Amniotic epithelial cell (primary cell): ENCODE measurements at regions not wholly inside any gene's neighbourhood (a gene's known extent, or its start where the extent isn't known, plus 50 kb on each side); places are given as distances from the start of the nearest gene placed in this dataset.
A peak's percentile ranks its signal among the peaks of the same experiment; 100 is the strongest.
"Not testable (repeated sequence)": the region's sequence is repeated elsewhere in the genome, so short reads cannot be mapped to it uniquely, and the experiment has no call there.

Experiments used
- DNase-seq: peaks from one replicate; pipeline ENCODE4 v3.0.0-alpha.2; 2010; ENCODE audit warnings: low read depth

DNA sequence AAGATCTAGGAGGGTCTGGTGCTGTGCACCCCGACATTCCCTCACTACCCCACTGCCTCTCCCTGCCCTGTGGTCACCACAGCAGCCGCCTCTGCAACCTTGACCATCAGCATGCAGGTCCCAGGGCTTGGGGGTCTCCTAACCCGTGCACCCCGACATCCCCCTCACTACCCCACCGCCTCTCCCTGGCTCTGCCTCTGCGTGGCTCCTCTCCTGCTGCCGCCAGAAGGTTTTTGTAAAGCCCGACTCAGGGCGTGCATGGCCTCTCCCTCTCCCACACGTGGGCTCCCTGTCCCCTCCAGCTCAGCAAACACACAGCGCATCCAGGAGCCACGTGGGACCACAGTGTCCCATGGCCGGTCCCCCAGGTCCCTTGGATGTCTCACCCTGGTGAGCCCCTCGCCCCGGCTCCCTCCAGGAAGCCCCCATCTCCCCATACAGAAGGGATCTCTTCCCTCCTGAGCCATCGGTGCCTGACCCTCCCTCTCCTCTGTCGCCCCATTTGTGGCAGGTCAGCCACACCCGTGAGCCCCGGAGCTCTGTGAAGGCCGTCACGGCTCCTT is 112.5 kb upstream of the LPCAT1 start:
- DNase-seq = not testable (repeated sequence)

DNA sequence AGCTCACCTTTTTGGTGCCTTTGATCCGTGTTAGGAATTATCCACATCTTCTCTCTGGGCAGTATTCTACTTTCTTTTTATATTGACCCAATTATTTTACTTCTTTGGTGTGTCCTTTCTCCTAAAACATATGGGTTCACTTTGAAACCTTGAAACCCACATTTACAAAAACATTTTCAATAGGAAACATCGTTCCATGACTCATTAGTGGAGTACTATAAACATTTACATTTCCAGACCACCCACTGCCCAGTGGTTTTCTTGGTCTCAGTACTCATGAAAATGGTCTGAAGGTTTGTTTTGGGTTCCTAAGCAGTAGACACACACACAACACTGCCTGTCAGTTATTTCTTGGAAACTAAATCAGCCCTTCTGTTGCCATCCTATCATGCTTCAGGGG is 111.7 kb upstream of the LPCAT1 start:
- peak; percentile 6 for DNase-seq

DNA sequence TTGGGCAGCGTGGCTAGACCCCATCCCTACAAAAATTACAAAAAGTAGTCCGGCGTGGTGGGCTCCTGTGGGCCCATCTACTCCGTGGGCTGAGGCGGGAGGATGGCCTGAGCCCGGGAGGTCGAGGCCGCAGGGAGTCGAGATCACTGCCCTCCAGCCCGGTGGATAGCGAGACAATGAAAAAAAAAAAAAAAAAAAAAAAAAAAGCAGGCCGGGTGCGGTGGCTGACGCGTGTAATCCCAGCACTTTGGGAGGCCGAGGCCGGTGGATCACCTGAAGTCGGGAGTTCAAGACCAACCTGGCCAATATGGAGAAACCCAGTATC is 110.5 kb upstream of the LPCAT1 start:
- DNase-seq = no peak

DNA sequence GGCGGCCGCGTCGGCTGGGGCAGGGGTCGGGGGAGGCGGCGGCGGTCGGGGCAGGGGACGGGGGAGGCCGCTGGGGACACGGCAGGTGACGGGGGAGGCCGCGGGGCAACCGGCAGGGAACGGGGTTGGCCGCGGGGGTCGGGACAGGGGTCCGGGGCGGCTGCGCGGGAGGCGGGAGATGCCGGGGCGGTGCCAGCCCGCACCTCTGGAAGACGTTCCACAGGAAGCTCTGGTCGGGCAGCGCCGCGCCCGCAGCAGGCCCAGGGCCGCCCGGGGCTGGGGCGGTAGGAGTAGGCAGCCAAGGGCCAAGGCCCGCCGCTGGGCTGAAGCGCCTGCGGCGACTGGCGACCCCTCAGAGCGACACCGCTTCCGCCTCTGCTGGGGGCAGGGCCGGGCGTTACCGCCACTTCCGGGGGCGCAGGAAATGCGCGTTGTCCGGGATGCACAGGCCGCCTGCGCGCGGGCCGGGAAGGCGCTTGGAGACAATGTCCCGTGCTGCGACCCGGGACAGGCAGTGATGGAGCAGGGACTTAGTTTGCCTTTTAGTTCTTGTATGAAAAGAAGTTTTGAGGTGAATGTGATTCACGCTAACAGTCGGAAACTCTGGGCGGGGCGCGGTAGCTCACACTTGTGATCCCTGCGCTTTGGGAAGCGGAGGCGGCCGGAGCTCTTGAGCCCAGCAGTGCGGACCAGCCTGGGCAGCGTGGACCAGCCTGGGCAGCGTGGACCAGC is 110.0 kb upstream of the LPCAT1 start:
- peak; percentile 68 for DNase-seq

- DNase-seq = not testable (repeated sequence)
Measured at GRCh38 chr5:1631004-1631403, 107.2 kb upstream of the LPCAT1 start.

- DNase-seq = not testable (repeated sequence)
Measured at GRCh38 chr5:1626397-1626796, 102.6 kb upstream of the LPCAT1 start.

DNA sequence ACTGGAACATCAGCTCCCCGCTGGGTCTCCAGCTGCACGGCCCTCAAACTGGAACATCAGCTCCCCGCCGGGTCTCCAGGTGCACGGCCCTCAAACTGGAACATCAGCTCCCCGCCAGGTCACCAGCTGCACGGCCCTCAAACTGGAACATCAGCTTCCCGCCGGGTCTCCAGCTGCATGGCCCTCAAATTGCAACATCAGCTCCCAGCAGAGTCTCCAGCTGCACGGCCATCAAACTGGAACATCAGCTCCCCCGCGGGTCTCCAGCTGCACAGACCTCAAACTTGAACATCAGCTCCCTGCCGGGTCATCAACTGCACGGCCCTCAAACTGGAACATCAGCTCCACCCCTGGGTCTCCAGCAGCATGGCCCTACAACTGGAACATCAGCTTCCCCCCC is 95.8 kb upstream of the LPCAT1 start:
- DNase-seq = not testable (repeated sequence)

DNA sequence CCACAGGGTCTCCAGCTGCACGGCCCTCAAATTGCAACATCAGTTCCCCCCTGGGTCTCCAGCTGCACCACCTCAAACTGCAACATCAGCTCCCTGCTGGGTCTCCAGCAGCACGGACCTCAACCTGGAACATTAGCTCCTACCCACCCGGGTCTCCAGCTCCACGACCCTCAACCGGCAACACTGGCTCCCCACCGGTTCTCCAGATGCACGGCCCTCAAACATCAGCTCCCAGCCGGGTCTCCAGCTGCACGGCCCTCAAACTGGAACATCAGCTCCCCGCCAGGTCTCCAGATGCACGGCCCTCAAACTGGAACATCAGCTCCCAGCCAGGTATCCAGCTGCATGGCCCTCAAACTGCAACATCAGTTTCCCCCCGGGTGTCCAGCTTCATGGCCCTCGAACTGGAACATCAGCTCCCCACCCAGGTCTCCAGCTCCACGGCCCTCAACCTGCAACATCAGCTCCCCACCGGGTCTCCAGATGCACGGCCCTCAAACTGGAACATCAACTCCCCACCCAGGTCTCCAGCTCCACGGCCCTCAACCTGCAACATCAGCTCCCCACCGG is 94.6 kb upstream of the LPCAT1 start:
- DNase-seq = not testable (repeated sequence)

DNA sequence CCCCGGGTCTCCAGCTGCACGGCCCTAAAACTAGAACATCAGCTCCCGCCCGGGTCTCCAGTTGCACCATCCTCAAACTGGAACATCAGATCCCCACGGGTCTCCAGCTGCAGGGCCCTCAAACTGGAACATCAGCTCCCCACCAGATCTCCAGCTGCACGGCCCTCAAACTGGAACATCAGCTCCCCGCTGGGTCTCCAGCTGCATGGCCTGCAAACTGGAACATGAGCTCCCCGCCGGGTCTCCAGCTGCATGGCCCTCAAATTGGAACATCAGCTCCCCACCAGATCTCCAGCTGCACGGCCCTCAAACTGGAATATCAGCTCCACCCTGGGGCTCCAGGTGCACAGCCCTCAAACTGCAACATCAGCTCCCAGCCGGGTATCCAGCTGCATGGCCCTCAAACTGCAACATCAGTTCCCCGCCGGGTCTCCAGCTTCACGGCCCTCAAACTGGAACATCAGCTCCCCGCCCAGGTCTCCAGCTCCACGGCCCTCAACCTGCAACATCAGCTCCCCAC is 93.5 kb upstream of the LPCAT1 start:
- not testable (repeated sequence) for DNase-seq

DNA sequence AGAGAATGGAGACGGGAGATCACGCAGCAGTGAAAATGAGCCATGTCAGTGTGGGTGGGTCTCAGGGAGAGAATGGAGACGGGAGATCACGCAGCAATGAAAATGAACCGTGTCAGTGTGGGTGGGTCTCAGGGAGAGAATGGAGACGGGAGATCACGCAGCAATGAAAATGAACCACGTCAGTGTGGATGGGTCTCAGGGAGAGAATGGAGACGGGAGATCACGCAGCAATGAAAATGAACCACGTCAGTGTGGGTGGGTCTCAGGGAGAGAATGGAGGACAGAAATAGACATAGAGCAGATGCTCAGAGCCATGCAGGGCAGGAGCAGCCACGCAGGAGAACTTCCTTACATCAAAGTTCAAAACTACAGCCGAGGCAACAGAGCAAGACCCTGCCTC is 89.8 kb upstream of the LPCAT1 start:
- not testable (repeated sequence) for DNase-seq

GRCh38 chr5:1610526-1610925 is 86.8 kb upstream of the LPCAT1 start:
- DNase-seq = not testable (repeated sequence)

DNA sequence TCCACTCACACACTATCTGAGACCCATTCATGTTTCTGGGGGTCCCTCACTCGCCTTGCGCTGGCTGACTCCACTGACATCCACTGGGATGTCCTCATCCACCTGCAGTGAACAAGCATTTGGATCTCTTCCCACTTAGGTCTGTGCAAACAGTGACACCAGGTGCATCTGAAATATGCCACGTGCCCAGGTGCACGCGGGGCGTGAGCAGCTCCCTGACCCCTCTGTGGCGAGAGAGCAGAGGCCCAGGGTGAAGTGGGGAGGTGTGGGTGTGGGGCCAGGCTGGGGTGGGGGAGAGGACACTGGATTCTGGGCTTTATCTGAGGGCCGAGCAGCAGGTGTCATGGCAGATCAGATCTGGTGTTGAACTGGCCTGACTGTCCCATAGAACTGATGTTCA is 85.4 kb upstream of the LPCAT1 start:
- DNase-seq = not testable (repeated sequence)

GRCh38 chr5:1608336-1608735 is 84.6 kb upstream of the LPCAT1 start:
- DNase-seq = peak; percentile 98

DNA sequence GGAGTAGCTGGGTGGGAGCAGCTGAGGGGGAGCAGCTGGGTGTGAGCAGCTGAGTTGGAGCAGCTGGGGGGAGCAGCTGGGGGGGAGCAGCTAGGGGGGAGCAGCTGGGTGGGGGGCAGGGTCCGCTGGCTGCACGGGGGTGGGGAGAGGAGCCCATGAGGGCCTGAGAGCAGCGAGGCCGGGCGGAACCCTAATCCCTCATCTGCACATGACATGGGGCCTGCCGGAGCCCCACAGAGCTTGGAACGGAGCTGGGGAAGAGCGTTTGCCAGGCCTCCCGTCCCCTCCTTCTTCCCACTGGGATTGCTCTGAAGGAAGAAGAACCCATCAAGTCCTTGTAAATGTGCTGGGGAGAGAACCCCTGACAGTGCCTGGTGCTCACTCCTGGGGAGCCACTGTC is 83.2 kb upstream of the LPCAT1 start:
- DNase-seq = not testable (repeated sequence)

GRCh38 chr5:1603916-1604315 is 80.2 kb upstream of the LPCAT1 start:
- DNase-seq = not testable (repeated sequence)

- not testable (repeated sequence) for DNase-seq
Measured at GRCh38 chr5:1601565-1601964, 77.8 kb upstream of the LPCAT1 start.

GRCh38 chr5:1598950-1599737 is 75.4 kb upstream of the LPCAT1 start:
- peak; percentile 66 for DNase-seq

DNA sequence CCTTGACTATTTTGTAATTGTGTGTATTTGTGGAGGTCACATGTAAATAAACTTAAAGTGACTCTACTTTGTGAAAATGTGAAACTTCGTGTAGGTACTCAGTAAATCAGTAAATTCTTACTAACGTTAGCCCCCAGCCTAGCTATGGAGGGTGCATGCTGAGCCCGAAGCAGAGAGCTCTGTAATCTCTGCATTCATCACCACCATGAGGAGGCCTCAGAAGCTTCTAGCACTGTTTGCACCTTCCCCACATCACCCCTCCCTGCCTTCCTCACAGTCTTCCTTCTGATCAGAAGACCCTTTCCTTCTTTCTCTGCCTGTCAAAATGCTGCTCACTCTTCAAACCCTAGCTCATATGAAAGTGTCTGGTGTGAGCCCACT is 73.3 kb upstream of the LPCAT1 start:
- DNase-seq = not testable (repeated sequence)

- DNase-seq = not testable (repeated sequence)
Measured at GRCh38 chr5:1596462-1597092, 72.8 kb upstream of the LPCAT1 start.

DNA sequence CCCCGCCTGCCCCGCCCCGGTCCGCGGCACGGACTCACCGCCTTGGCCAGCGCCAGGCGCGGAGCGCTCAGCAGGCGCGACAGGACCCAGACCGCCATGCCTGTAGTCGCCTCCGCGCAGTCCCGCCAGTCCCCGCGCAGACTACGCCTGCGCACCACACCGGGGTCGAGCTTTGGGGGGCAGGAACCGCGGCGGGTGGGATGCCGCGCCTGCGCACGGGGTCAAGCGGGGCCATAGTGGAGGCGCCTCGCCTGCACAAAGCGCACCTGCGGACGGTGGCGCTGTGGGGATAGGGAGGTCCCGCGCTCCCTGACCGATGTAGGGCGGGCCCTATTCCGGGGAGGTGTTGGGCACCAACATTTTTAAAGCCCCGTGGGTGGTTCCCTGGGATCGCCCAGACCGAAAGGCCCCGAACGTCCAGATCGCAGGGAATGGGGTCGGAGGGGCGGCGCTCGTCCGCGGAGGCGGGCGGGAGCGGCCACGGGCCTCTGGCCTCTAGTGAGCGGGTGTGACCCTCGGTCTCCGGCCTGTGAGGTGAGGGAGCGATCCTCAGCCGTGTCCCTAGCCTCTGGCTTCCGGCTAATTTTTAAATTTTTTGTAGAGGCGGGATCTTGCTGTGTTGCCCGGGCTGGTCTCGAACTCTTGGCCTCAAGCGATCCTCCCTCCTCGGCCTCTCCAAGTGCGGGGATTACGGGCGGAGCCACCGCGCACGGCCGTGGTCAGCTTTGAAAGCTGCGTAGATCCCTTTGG is 70.8 kb upstream of the LPCAT1 start:
- DNase-seq = peak; percentile 18

GRCh38 chr5:1593903-1594356 is 70.2 kb upstream of the LPCAT1 start:
- DNase-seq = no peak
